Suprapubic skin (tissue), 4 donors: ENCODE measurements at regions not wholly inside any gene's neighbourhood (a gene's known extent, or its start where the extent isn't known, plus 50 kb on each side); places are given as distances from the start of the nearest gene placed in this dataset.

Experiments used
- DNase-seq, 2 donors: peaks; one replicate each; pipeline ENCODE4 v3.0.0-alpha.2; 2019; ENCODE audit warnings: low spot score in 2 of 2
- H3K27ac ChIP-seq: fragments of 200-600 bp; sonication (generic); one replicate; pipeline ENCODE4 v1.5.1; 2019
- H3K27me3 ChIP-seq: fragments of 200-600 bp; sonication (generic); one replicate; pipeline ENCODE4 v1.5.1; 2019
- H3K36me3 ChIP-seq: fragments of 200-600 bp; sonication (generic); one replicate; pipeline ENCODE4 v1.5.1; 2019
- H3K4me1 ChIP-seq: fragments of 200-600 bp; sonication (generic); one replicate; pipeline ENCODE4 v1.5.1; 2019
- H3K4me3 ChIP-seq: fragments of 200-600 bp; sonication (generic); one replicate; pipeline ENCODE4 v1.5.1; 2019; ENCODE audit warnings: mild to moderate bottlenecking
- H3K9me3 ChIP-seq: fragments of 200-600 bp; sonication (generic); one replicate; pipeline ENCODE4 v1.5.1; 2019
- CTCF ChIP-seq, 2 donors: fragments of 200-600 bp in 1 of 2; fragments of 450-650 bp in 1 of 2; sonication (generic) in 1 of 2; IDR thresholded peaks; one replicate each; pipeline ENCODE4 v1.5.1; 2016 to 2019; ENCODE audit warnings: antibody characterized with exemption in 2 of 2, mild to moderate bottlenecking in 1 of 2, moderate library complexity in 1 of 2
- EP300 ChIP-seq: sonication (generic); formaldehyde crosslinking; IDR thresholded peaks from one replicate; pipeline ENCODE4 v1.6.1; 2017; ENCODE audit warnings: antibody characterized with exemption
- POLR2A ChIP-seq, 2 donors: fragments of 450-650 bp; IDR thresholded peaks; one replicate each; pipeline ENCODE4 v1.6.1; 2017; ENCODE audit warnings: antibody characterized with exemption in 2 of 2, mild to moderate bottlenecking in 2 of 2, moderate library complexity in 2 of 2
- POLR2AphosphoS5 ChIP-seq, 3 donors: sonication (generic); formaldehyde crosslinking; IDR thresholded peaks; one replicate each; pipeline ENCODE4 v1.6.1; 2017; ENCODE audit warnings: antibody characterized with exemption in 3 of 3
- WGBS: methylation state at CpG from one replicate; pipeline ENCODE4 v1.1.5; 2018; 5-methylcytosine and 5-hydroxymethylcytosine counted together

GRCh38 chr3:160136421-160136820 lies 88.8 kb upstream of the C3orf80 start:
- Histone ChIP-seq H3K27me3 (no peaks in the 10 kb centered on the region), H3K4me3 (no peak overlapping the region), H3K27ac (no peak overlapping the region), H3K4me1 (no peaks in the 10 kb centered on the region), H3K9me3 (no peaks in the 10 kb centered on the region), H3K36me3 (no peaks in the 10 kb centered on the region)
- DNase-seq, result no peak
- TF ChIP-seq POLR2A (IDR thresholded peaks at IDR 0.05) (no peak), CTCF (IDR thresholded peaks at IDR 0.05) (no peak), POLR2AphosphoS5 (IDR thresholded peaks at IDR 0.05) (no peak), EP300 (no peak)
- WGBS, result 90% methylated on average over 4 of the region's 4 CpGs

- Histone ChIP-seq H3K27ac (no peak overlapping the region), H3K4me1 (no peaks in the 10 kb centered on the region), H3K4me3 (no peak overlapping the region), H3K27me3 (no peaks in the 10 kb centered on the region), H3K36me3 (no peaks in the 10 kb centered on the region), H3K9me3 (no peaks in the 10 kb centered on the region)
- TF ChIP-seq EP300 (no peak), CTCF (IDR thresholded peaks at IDR 0.05) (no peak), POLR2AphosphoS5 (IDR thresholded peaks at IDR 0.05) (no peak), POLR2A (IDR thresholded peaks at IDR 0.05) (no peak)
- DNase-seq, result no peak
- 71% methylated on average over 3 of the region's 3 CpGs for WGBS
Observed at GRCh38 chr3:160139291-160139690, 85.9 kb upstream of the C3orf80 start.

GRCh38 chr3:160140756-160141155 lies 84.5 kb upstream of the C3orf80 start:
- Histone ChIP-seq H3K4me1 (no peaks in the 10 kb centered on the region), H3K9me3 (no peaks in the 10 kb centered on the region), H3K4me3 (no peak overlapping the region), H3K36me3 (no peaks in the 10 kb centered on the region), H3K27me3 (no peaks in the 10 kb centered on the region), H3K27ac (no peak overlapping the region)
- no peak for TF ChIP-seq CTCF (IDR thresholded peaks at IDR 0.05)
- no peak for TF ChIP-seq POLR2AphosphoS5 (IDR thresholded peaks at IDR 0.05)
- TF ChIP-seq POLR2A (IDR thresholded peaks at IDR 0.05), result no peak
- TF ChIP-seq EP300, result no peak
- no peak for DNase-seq
- 96% methylated on average over 2 of the region's 2 CpGs for WGBS

- Histone ChIP-seq H3K4me3 (no peak overlapping the region), H3K9me3 (no peaks in the 10 kb centered on the region), H3K36me3 (no peaks in the 10 kb centered on the region), H3K27ac (no peak overlapping the region), H3K27me3 (no peaks in the 10 kb centered on the region), H3K4me1 (no peaks in the 10 kb centered on the region)
- DNase-seq, result no peak
- 85% methylated on average over 4 of the region's 4 CpGs for WGBS
- TF ChIP-seq POLR2A (IDR thresholded peaks at IDR 0.05) (no peak), POLR2AphosphoS5 (IDR thresholded peaks at IDR 0.05) (no peak), CTCF (IDR thresholded peaks at IDR 0.05) (no peak), EP300 (no peak)
Observed at GRCh38 chr3:160141485-160142185, 83.6 kb upstream of the C3orf80 start.

GRCh38 chr3:160143482-160143881 lies 81.7 kb upstream of the C3orf80 start:
- TF ChIP-seq POLR2AphosphoS5 (IDR thresholded peaks at IDR 0.05) (no peak), EP300 (no peak), POLR2A (IDR thresholded peaks at IDR 0.05) (no peak), CTCF (IDR thresholded peaks at IDR 0.05) (no peak)
- DNase-seq, result no peak
- Histone ChIP-seq H3K27ac (no peak overlapping the region), H3K36me3 (no peaks in the 10 kb centered on the region), H3K4me1 (no peaks in the 10 kb centered on the region), H3K9me3 (no peaks in the 10 kb centered on the region), H3K4me3 (no peak overlapping the region), H3K27me3 (no peaks in the 10 kb centered on the region)
- WGBS, result 93% methylated on average over 2 of the region's 2 CpGs
